ENCODE measurements at regions not wholly inside any gene's neighbourhood (a gene's known extent, or its start where the extent isn't known, plus 50 kb on each side); places are given as distances from the start of the nearest gene placed in this dataset.
"Not testable (repeated sequence)": the region's sequence is repeated elsewhere in the genome, so short reads cannot be mapped to it uniquely, and the experiment has no call there.

- no peak for DNase-seq
- ATAC-seq: no peak
- intact Hi-C loops (cut with DNase I, micrococcal nuclease): no loop called here
Observed at GRCh38 chr14:71231521-71232393, 324.5 kb downstream of the PCNX1 start.

- ATAC-seq (no peak), DNase-seq (no peak)
- intact Hi-C loops (cut with DNase I, micrococcal nuclease): no loop called here
Observed at GRCh38 chr14:71232506-71232905, 325.2 kb downstream of the PCNX1 start.

GRCh38 chr14:71235875-71236274, 328.6 kb downstream of the PCNX1 start:
- peak; percentile 26 for ATAC-seq
- peak in 1 of 2 donors; percentile 31 for DNase-seq
- intact Hi-C loops (cut with DNase I, micrococcal nuclease): no loop called here

- intact Hi-C loops (cut with DNase I, micrococcal nuclease): no loop called here
- ATAC-seq: no peak
- DNase-seq: no peak
Observed at GRCh38 chr14:71236487-71236886, 329.2 kb downstream of the PCNX1 start.

GRCh38 chr14:71237556-71237955, 330.3 kb downstream of the PCNX1 start:
- intact Hi-C loops (cut with DNase I, micrococcal nuclease): no loop called here
- ATAC-seq (peak; percentile 66), DNase-seq (no peak)

GRCh38 chr14:71238835-71239234, 331.6 kb downstream of the PCNX1 start:
- DNase-seq: no peak
- ATAC-seq: no peak
- intact Hi-C loops (cut with DNase I, micrococcal nuclease): no loop called here

- ATAC-seq (no peak), DNase-seq (no peak)
- intact Hi-C loops (cut with DNase I, micrococcal nuclease): no loop called here
Observed at GRCh38 chr14:71240171-71240570, 332.9 kb downstream of the PCNX1 start.

GRCh38 chr14:71240866-71241520, 333.7 kb downstream of the PCNX1 start:
- DNase-seq (no peak), ATAC-seq (no peak)
- intact Hi-C loops (cut with DNase I, micrococcal nuclease): no loop called here

GRCh38 chr14:71242237-71242748, 335.0 kb downstream of the PCNX1 start:
- intact Hi-C loops (cut with DNase I, micrococcal nuclease): no loop called here
- DNase-seq (no peak), ATAC-seq (no peak)

- intact Hi-C loops (cut with DNase I, micrococcal nuclease): no loop called here
- no peak for DNase-seq
- ATAC-seq: no peak
Observed at GRCh38 chr14:71243697-71244096, 336.4 kb downstream of the PCNX1 start.

GRCh38 chr14:71244341-71244740, 337.1 kb downstream of the PCNX1 start:
- DNase-seq (no peak), ATAC-seq (no peak)
- intact Hi-C loops (cut with DNase I, micrococcal nuclease): no loop called here

GRCh38 chr14:71245659-71246361, 338.6 kb downstream of the PCNX1 start:
- intact Hi-C loops (cut with DNase I, micrococcal nuclease): no loop called here
- ATAC-seq (no peak), DNase-seq (no peak)

- DNase-seq (no peak), ATAC-seq (no peak)
- intact Hi-C loops (cut with DNase I, micrococcal nuclease): no loop called here
Observed at GRCh38 chr14:71246539-71246938, 339.3 kb downstream of the PCNX1 start.

GRCh38 chr14:71247106-71247505, 339.8 kb downstream of the PCNX1 start:
- intact Hi-C loops (cut with DNase I, micrococcal nuclease): no loop called here
- no peak for DNase-seq
- no peak for ATAC-seq

- intact Hi-C loops (cut with DNase I, micrococcal nuclease): no loop called here
- ATAC-seq (no peak), DNase-seq (no peak)
Observed at GRCh38 chr14:71248194-71248593, 340.9 kb downstream of the PCNX1 start.

GRCh38 chr14:71250347-71250746, 343.1 kb downstream of the PCNX1 start:
- no peak for DNase-seq
- intact Hi-C loops (cut with DNase I, micrococcal nuclease): no loop called here
- ATAC-seq: no peak

GRCh38 chr14:71250791-71251190, 343.5 kb downstream of the PCNX1 start:
- intact Hi-C loops (cut with DNase I, micrococcal nuclease): no loop called here
- ATAC-seq: no peak
- no peak for DNase-seq

- intact Hi-C loops (cut with DNase I, micrococcal nuclease): not testable (repeated sequence)
Observed at GRCh38 chr14:71254091-71254719, 346.9 kb downstream of the PCNX1 start.

GRCh38 chr14:71261206-71261605, 353.9 kb downstream of the PCNX1 start:
- intact Hi-C loops (cut with DNase I, micrococcal nuclease): no loop called here
- ATAC-seq: no peak

More at GRCh38 chr14:71254091-71254719, 346.9 kb downstream of the PCNX1 start:
- not testable (repeated sequence) for DNase-seq, ATAC-seq

More at GRCh38 chr14:71261206-71261605, 353.9 kb downstream of the PCNX1 start:
- DNase-seq: no peak
